Glutamatergic neuron (in vitro differentiated cells): ENCODE measurements at regions not wholly inside any gene's neighbourhood (a gene's known extent, or its start where the extent isn't known, plus 50 kb on each side); places are given as distances from the start of the nearest gene placed in this dataset.

ENCODE experiments used
- DNase-seq: peaks from one replicate; pipeline ENCODE4 v3.0.0; 2022
- H3K27ac Mint-ChIP-seq: one replicate; pipeline ENCODE4 v1.8.0; 2020; ENCODE audit warnings: mild to moderate bottlenecking, mixed read lengths, inconsistent platforms; ENCODE audit not compliant: unreplicated experiment
- H3K27me3 Mint-ChIP-seq: one replicate; pipeline ENCODE4 v1.8.0; 2020; ENCODE audit warnings: mild to moderate bottlenecking, moderate library complexity, mixed read lengths, inconsistent platforms; ENCODE audit not compliant: unreplicated experiment
- H3K36me3 Mint-ChIP-seq: one replicate; pipeline ENCODE4 v1.8.0; 2020; ENCODE audit warnings: mild to moderate bottlenecking, mixed read lengths, inconsistent platforms; ENCODE audit not compliant: unreplicated experiment
- H3K4me1 Mint-ChIP-seq: one replicate; pipeline ENCODE4 v1.8.0; 2020; ENCODE audit warnings: mild to moderate bottlenecking, low read depth, mixed read lengths, inconsistent platforms; ENCODE audit not compliant: unreplicated experiment
- H3K4me3 Mint-ChIP-seq: one replicate; pipeline ENCODE4 v1.8.0; 2020; ENCODE audit warnings: mild to moderate bottlenecking, mixed read lengths, inconsistent platforms; ENCODE audit not compliant: unreplicated experiment
- H3K9me3 Mint-ChIP-seq: one replicate; pipeline ENCODE4 v1.8.0; 2020; ENCODE audit warnings: mild to moderate bottlenecking, moderate library complexity, mixed read lengths, inconsistent platforms; ENCODE audit not compliant: unreplicated experiment
- CTCF ChIP-seq: fragments of 200-600 bp; sonication (generic); IDR thresholded peaks from one replicate; pipeline ENCODE4 v1.5.0; 2021; ENCODE audit not compliant: partially characterized antibody, unreplicated experiment

GRCh38 chr16:65752522-65752844 is 614.0 kb upstream of the CDH5 start:
- Mint-ChIP-seq H3K36me3 (no peaks in the 10 kb centered on the region), H3K4me1 (peaks cover 5% of the 10 kb centered on the region), H3K27ac (no peak overlapping the region), H3K27me3 (peaks cover 3% of the 10 kb centered on the region), H3K4me3 (no peak overlapping the region), H3K9me3 (peaks cover 5% of the 10 kb centered on the region)
- no peak for DNase-seq
- no peak for TF ChIP-seq CTCF

- Mint-ChIP-seq H3K9me3 (peaks cover 5% of the 10 kb centered on the region), H3K4me1 (peaks cover 5% of the 10 kb centered on the region), H3K4me3 (no peak overlapping the region), H3K36me3 (no peaks in the 10 kb centered on the region), H3K27ac (no peak overlapping the region), H3K27me3 (peaks cover 3% of the 10 kb centered on the region)
- TF ChIP-seq CTCF = no peak
- DNase-seq = no peak
These were observed 614.6 kb upstream of the CDH5 start for GRCh38 chr16:65751622-65752521.

GRCh38 chr16:65749506-65749905 is 617.0 kb upstream of the CDH5 start:
- Mint-ChIP-seq H3K27ac (no peak overlapping the region), H3K4me3 (no peak overlapping the region), H3K36me3 (no peaks in the 10 kb centered on the region), H3K27me3 (peaks cover 3% of the 10 kb centered on the region), H3K9me3 (peaks cover 5% of the 10 kb centered on the region), H3K4me1 (peaks cover 5% of the 10 kb centered on the region)
- no peak for TF ChIP-seq CTCF
- DNase-seq = no peak

GRCh38 chr16:65746941-65747340 is 619.5 kb upstream of the CDH5 start:
- no peaks in the 10 kb centered on the region for H3K36me3 Mint-ChIP-seq
- H3K27ac Mint-ChIP-seq = no peak overlapping the region
- no peak for DNase-seq
- H3K9me3 Mint-ChIP-seq = peaks cover 2% of the 10 kb centered on the region
- no peak for TF ChIP-seq CTCF
- H3K4me3 Mint-ChIP-seq = no peak overlapping the region
- H3K27me3 Mint-ChIP-seq = peaks cover 2% of the 10 kb centered on the region
- peaks cover 5% of the 10 kb centered on the region for H3K4me1 Mint-ChIP-seq

- no peak overlapping the region for H3K4me3 Mint-ChIP-seq
- no peak overlapping the region for H3K27ac Mint-ChIP-seq
- H3K4me1 Mint-ChIP-seq = peaks cover 5% of the 10 kb centered on the region
- no peaks in the 10 kb centered on the region for H3K36me3 Mint-ChIP-seq
- no peaks in the 10 kb centered on the region for H3K9me3 Mint-ChIP-seq
- no peak for DNase-seq
- H3K27me3 Mint-ChIP-seq = no peaks in the 10 kb centered on the region
- TF ChIP-seq CTCF = no peak
These were observed 621.2 kb upstream of the CDH5 start for GRCh38 chr16:65745201-65745708.
